ENCODE measurements at regions not wholly inside any gene's neighbourhood (a gene's known extent, or its start where the extent isn't known, plus 50 kb on each side); places are given as distances from the start of the nearest gene placed in this dataset.

DNA sequence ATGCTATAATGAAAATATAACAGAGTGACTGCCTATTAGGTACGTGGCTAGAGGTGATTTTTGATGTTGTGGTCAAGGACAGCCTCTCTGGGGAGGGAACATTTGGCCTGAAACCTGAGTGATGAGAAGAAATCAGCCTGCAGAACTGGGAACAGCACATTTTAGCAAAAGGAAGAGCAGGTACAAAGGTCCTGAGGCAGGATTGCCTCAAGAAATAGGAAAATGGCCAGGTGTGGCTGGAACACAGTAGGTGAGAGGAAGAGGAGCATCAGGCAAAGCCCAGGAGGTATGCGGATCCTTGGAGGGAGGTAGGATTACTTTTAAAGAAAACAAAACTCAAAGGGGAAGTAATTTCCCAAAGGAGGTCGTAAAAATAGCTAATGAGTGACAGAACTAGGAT, 582.9 kb downstream of the MED13L start:
- DNase-seq, result no peak

- no peak for DNase-seq
Observed at GRCh38 chr12:115693970-115694369, 583.5 kb downstream of the MED13L start.

- DNase-seq, result no peak
Observed at GRCh38 chr12:115691123-115691522, 586.4 kb downstream of the MED13L start.

DNA sequence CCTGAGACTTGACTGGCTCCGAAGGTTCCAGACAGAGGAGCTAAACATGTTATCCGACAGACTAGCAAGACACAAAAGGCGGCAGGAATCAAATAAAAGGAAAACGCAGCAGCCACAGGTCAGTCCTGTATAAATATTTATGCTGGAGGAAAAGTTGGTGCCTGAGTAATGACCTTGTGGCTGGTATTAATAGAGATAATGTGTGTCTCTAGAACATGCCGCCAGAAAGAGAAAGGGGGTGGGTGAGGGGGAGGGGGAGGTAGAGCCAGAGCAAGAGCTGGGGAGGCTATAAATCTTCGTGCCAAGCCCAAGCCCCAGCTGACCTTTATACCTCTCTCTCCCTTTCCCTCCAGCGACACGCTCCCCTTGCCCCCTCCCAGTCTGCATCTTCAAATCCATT, 590.4 kb downstream of the MED13L start:
- no peak for DNase-seq

GRCh38 chr12:115683240-115683780, 594.2 kb downstream of the MED13L start:
- no peak for DNase-seq

- no peak for DNase-seq
Observed at GRCh38 chr12:115680967-115681366, 596.5 kb downstream of the MED13L start.

DNA sequence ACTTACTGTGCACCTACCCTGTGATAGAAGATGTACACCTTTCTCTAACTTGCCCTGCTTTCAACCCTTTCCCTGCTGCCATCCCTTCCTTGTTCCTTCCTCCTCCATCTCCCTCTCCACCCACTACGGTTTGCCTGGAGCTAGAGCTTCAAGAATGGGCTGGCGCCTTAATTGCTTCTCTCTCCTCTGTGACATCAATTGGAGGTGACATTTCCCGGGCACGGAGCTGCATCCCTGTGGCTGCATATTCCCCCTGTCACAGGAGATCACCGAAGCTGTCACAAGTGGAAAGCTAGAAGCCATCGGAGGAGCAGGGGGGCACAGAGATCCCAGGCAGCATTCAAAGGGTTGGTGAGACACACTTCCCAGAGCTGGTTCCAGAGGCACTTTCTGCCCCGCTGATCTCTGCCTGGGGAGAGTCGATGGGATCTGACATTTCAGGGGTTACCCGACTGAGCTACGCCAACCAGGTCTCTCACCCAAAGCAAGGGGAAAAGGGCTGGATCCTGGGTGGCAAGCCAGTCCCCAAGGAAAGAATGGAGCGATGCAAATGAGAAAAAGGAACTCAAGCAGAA, 604.9 kb downstream of the MED13L start:
- DNase-seq, result no peak

DNA sequence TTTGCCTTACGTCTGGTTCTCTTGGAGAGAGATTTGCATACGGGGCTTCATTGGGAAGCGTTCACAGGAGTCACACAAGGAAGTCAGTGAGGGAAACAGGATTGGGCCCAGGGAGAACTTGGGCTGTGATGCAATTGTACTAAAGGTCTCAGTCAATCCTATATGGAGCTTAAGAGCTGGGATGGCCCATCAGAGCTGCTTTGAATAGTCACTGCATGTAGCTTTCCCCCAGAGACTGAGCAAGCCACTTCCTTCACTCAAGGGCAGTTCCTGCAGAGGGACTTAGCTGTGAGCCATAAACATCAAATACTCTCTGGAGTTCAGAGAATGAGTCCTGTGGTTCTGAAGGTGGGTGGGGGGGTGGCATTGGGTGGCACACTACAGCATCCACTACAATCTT, 605.4 kb downstream of the MED13L start:
- DNase-seq, result no peak

DNA sequence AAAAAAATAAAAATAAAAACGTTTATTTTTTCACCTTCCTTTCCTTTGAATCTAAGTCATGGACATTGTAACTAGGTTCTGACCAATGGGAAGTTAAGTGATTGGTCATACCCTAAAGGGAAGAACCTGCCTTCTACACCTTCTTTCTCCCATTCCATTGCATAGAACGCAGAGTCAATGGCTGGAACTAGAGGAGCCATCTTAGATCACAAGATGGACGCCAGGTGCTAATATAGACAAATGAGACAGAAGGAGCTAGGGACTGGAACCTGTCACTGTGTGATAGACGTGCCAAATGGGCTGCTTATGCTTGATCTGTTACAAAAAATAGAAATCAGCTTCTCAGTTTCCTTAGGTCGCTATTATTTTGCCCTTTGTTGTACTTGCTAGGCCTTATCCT, 606.6 kb downstream of the MED13L start:
- DNase-seq, result no peak

- no peak for DNase-seq
Observed at GRCh38 chr12:115667116-115667515, 610.4 kb downstream of the MED13L start.

DNA sequence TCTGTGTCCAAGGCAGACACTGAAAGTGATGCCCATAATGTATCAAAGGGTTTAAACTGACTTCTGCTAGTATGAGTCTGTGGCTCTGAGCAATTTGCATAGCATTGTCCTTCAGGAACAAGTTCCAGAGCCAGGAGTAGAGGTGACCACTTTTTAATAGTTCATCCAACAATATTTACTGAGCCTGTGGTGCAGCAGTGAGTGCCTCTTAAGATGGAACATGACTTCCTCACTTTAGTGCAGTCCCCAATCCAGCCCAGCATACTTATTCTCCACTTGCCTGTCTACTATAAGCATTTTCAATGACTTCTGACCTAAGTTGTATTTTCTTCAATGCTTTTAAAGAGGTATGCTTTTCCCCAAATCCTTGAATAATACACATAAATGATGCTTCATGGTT, 611.3 kb downstream of the MED13L start:
- no peak for DNase-seq

DNA sequence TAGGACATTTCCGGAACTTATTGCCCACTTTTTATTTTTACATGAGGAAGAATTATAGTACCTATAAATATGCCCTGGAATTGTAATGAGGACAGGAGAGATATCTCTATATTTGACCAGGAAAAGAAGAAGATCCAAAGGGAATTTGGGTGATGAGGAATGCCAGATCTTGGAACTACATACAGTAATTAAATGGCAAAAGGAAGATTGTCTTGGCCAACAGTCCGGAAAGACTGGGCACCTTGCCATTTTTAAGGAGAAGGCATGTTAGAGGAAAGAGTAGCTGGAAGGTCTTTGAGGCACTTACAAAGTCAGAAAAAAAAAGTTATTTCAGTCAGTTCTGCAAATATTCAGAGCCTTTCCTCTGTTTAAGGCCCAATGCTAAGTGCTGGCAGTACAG, 616.4 kb downstream of the MED13L start:
- DNase-seq, result no peak

GRCh38 chr12:115660211-115660805, 617.2 kb downstream of the MED13L start:
- DNase-seq, result no peak

GRCh38 chr12:115659422-115659821, 618.1 kb downstream of the MED13L start:
- DNase-seq, result no peak

DNA sequence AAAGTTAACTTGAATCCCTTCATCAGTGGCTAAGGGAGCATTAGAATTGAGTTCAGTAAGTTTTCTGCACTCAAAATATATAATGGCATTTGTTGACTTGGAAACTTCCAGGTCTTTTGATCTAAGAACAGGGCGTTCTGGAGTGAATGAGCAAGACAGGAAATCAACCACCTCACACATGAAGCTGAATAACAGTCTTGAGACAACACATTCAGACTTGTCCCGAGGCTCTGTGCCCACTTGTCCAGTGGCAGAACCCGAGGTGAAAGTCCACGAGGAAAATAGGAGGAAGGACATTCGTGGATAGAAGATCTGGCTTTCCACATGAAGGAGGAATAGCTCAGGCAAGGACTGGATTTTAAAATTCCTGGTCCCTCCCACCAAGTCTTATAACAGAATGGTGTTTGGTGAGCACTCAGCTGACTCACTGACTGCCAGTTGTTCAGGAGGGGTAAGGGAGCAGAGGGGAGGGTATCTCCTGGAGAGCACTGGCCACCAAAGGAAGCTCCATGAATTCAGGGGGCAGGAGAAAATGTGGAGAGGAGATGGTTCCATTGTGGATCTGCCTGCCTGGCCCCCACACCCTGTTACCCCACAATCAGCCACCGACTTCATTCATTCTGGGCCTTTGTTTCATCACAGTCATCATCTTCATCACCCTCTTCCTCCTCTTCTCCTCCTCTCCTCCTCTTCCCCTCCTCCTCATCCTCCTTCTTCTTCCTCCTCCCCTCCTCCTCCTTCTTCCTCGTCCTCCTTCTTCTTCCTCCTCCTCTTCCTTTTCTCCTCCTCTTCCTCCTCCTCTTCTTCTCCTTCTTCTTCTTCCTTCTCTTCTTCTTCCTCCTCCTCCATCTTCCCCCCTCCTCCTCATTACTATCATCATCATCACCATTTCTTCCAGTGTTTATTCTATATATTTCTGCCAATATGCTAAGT, 620.1 kb downstream of the MED13L start:
- no peak for DNase-seq

DNA sequence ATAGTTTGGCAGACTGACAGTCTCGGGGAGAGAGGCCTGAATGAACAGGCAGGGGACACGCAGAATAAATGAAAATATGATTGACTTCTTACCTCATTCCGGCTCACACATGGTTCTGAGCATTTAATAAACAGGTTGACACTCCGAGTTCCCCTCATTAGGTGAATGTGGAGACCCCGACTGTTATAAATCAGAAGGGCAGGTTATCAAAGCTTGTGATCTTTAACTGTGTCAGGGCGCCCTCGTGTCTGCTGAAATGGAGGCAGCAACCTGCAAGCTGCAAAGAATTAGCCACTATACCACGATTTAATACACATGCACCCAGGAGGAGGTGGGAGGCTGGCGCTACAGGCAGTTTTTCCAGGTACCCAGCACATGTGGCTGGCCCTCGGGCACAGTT, 627.5 kb downstream of the MED13L start:
- DNase-seq, result no peak

DNA sequence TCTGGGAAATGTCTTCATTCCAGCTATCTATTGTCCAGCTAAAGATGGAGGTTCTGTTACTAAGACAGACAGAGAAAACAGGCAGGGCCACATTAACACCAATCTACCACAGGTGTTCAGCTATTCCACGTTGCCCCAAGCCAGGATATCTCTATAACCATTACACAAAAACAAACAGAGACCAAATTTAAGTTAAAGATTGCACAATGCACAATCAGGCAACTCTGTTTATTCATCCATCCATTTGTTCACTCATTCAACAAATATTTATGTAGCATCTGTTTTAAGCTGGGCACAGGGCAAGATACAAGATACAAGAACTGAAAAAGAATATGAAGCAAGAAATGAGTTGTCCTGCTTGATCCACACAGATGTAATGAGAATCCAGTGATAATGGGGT, 629.0 kb downstream of the MED13L start:
- no peak for DNase-seq

DNA sequence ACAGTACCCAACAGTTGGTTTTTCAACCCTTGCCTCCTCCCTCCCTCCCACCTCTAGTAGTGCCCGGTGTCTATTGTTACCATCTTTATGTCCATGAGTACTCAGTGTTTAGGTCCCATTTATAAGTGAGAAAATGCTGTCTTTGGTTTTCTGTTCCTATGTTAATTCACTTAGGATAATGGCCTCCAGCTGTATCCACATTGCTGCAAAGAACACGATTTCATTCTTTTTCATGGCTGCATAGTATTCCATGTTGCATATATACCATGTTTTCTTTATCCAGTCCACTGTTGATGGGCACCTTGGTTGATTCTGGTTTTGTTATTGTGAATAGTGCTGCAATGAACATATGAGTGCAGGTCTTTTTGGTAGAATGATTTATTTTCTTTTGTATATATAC, 631.3 kb downstream of the MED13L start:
- no peak for DNase-seq

GRCh38 chr12:115640929-115641328, 636.6 kb downstream of the MED13L start:
- no peak for DNase-seq

DNA sequence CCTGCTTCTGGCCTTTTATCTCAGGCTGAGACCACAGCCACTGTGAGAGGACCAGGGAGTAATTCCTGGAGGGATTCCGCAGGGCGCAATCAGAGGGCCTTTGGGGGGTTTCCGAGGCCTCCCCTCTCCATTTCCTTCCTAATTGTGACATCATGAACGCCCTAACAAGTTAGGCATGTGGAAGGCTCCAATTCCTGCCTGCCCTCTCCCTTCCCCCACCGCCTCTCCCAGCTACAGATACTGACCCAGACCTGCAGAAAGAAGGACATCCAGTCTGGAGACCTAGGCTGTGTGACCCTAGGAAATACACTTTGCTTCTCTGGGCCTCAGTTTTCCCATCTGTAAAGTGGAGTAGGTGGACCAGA, 637.9 kb downstream of the MED13L start:
- DNase-seq, result no peak

GRCh38 chr12:115638733-115639647, 638.5 kb downstream of the MED13L start:
- no peak for DNase-seq

DNA sequence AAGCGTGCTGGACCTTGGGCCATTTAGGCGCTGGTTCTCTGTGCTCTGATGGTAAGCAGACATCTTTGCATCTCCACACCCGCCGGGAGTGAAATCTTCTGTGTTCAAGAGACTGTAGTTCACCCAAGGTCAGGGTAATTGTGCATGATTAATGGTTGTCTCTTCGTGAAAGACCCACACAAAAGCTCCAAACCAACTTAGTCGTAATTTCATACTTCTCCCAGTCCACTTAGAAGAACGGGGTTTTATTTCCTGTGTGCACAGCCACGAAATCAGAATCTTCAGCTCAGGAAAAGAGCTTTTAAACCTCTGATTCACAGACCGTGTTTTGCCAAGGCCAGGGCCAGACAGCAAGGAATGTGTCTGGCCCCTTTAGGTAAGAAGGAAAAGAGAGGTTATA, 640.9 kb downstream of the MED13L start:
- no peak for DNase-seq

DNA sequence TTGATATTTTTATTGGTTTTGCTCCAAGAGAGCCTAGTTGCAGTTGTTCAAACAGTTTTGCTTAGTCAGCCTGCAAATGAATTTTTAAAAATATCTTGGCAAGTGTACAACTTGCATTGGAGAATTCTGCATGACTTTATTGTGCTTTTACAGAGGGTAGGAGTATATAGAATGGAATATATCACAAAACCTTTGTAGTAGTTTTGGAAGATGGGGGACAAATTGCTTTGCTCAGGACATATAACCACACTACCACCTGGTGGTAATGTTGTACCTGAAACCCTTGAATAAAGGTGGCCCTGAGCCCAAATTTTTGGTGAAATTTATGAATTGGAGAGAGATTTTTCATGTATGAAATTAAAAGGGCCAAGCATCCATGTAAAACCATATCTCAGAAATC, 645.2 kb downstream of the MED13L start:
- DNase-seq, result no peak

Measured in NCI-H524 treated with DMSO at 0.1 percent for 48 hours (cell line).